ENCODE measurements at regions not wholly inside any gene's neighbourhood (a gene's known extent, or its start where the extent isn't known, plus 50 kb on each side); places are given as distances from the start of the nearest gene placed in this dataset.
"Not testable (repeated sequence)": the region's sequence is repeated elsewhere in the genome, so short reads cannot be mapped to it uniquely, and the experiment has no call there.

DNA sequence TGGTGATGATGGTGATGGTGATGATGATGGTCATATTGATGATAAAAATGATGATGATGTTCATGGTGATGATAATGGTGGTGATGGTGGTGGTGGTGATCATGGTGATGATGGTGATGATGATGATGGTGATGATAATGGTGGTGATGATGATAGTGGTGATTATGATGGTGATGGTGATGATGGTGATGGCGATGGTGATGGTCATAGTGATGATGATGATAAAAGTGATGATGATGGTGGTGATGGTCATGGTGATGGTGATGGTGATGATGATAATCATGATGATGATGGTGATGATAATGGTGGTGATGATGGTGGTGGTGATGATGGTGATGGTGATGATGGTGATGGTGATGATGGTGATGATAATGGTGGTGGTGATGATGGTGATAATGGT lies 478.7 kb downstream of the TYW1 start:
- no peak for DNase-seq (ENCODE audit: low spot score)

DNA sequence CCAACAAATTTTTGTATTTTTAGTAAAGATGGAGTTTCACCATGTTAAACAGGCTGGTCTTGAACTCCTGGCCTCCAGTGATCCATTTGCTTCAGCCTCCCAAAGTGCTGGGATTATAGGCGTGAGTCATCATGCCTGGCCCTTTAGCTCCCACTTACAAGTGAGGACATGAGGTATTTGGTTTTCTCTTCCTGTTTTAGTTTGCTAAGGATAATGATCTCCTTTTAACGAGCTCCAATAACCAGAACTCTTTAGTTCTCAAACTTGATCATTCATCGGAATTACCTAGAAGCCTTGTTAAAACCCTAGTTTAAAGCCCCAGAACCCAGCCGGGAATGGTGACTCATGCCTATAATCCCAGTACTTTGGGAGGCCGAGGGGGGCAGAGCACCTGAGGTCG lies 481.4 kb downstream of the TYW1 start:
- DNase-seq (ENCODE audit: low spot score) = no peak

DNA sequence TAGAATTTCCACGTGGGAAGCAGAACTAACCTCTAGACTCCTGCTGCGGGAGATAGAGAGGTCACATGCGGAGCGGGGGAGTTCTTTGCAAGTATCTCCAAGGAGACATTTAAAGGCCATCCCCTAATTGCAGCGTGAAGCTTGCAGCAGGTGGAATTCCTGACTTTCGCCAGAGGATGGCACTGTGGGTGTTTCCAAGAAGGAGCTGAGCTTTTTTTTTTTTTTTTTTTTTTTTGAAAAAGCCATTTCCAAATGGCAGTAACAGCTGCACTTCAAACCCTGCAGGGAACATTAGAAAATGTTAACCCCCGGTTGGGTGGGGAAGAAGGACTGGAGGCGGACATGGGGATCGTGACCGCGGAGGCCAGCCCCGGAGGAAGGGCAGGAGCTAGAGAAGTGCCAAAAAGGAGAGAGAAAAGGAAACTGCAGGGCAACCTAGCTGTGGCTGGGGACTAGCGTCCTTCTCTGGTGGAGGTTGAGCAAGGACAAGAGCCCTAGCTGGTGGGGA lies 487.7 kb downstream of the TYW1 start:
- peak; percentile 28 for DNase-seq (ENCODE audit: low spot score)

DNA sequence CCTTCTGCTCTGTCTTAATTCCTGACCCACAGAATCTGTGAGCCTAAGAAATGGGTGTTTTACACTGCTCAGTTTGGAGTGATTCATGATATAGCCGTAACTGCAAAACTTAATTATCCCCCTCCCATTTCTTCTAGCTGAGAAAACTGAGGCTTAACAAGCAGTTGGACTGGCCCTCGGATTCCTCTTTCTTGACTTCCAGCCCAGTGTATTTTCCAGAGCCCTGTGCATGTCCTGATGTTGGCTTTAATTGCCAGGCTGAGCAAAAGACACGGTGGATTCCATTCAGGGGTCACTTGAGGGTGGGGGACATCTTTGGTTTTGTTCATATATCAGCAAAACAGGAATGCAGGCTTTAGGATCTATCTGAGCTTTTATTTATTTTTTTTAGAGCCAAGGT lies 489.8 kb downstream of the TYW1 start:
- DNase-seq (ENCODE audit: low spot score) = no peak

DNA sequence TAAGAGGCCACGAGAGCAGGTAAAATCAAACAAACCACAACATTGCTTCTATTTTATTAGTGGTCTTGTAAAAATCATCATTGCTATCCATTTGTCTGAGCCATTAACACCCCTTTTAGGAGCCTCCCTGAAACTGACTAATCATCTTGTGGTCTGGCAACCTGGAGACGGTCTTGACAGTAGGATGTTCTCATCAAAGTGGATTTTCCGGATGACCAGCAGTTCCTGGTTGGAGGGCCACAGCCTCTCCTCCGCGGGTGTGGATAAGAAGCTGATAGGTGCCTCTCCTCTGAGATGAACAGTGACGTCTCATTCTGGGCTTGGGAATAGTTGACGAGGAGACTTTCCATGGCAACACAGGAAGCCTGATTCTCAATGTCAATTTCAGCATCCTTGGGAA lies 490.7 kb downstream of the TYW1 start:
- DNase-seq (ENCODE audit: low spot score) = no peak

DNA sequence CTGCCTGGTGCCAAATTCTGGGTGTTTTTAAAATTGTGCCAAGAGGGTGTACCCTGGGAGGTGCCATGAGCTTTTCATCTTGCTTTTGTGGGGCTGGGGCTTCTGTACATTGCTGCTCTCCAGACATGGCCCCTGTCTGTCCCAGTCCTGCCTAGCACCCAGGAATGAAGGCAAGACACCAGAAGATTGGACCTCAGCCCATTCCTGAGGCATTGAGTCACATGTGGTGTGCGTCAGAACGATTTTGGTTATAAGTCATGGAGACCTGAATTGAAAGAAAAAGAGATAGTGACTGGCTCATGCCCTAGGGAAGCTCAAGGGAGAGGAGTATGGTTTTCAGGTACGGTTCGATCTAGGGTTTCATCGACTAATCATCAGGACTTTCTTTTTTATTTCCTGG lies 493.2 kb downstream of the TYW1 start:
- DNase-seq (ENCODE audit: low spot score) = no peak

DNA sequence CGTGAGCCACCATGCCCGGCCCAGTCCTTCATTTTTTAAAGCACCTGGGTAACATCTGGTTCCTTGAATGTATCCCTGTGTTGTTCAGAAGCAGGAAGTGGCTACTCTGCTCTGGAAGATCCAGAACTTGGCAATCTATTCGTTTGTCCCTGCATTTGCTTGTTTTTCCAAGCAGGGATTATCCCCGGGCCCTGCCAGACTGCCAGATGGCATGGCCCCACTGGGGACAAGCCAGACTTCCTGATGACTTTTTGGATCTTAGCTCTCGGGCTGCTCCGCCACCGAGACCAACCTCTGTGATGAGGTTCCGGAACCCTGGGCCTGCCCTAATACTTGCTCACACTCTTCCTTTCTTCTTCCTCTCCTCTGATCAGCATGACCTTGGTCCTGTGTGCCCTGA lies 496.7 kb downstream of the TYW1 start:
- no peak for DNase-seq (ENCODE audit: low spot score)

DNA sequence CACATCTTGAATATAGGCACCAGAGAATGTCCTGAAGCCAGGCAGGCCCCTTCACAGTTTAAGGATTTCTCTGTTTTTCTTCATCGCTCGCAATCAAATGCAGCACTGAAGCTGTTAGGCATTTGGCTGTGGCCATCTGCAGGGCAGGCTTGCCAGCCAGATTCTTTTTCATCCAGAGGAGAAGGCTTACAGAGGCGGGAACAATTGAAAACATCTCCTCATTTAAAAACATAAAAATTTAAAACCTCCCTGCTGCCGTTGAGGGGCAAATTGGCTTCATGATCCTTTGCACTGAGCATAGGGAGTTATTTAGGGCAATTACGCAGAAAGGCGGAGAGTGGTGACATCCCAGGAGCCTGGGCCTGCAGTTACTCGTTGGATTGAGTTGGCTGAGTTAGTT lies 500.0 kb downstream of the TYW1 start:
- DNase-seq (ENCODE audit: low spot score) = no peak

DNA sequence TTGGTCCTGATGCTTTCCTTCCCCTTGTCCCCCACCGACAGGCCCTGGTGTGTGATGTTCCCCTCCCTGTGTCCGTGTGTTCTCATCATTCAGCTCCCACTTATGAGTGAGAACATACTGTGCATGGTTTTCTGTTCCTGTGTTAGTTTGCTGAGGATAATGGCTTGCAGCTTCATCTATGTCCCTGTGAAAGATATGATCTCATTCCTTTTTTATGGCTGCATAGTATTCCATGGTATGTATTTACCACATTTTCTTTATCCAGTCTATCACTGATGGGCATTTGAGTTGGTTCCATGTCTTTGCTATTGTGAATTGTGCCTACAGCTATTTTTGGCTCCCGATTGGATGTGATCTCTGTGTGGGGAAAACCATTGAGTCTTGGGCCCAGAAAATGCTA lies 501.3 kb downstream of the TYW1 start:
- not testable (repeated sequence) for DNase-seq (ENCODE audit: low spot score)

DNA sequence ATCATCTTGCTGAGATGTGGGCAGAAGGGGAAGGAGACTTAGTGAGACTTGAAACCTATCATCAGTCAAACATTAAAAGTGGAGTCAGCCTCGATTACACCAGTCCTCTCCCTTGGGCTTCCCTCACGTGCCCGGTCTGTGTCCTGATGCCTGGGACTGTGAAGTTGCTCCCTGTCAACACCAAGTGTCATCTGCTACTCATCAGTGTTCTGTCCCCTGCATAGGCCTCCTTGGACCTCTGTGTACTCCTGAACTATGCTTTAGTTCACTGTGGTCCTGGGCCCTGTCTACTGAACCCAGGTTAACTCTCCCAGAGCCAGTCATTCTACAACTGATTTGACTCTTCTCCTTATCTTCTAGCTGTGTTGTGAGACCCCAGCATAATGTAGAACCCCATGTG lies 506.3 kb downstream of the TYW1 start:
- no peak for DNase-seq (ENCODE audit: low spot score)

DNA sequence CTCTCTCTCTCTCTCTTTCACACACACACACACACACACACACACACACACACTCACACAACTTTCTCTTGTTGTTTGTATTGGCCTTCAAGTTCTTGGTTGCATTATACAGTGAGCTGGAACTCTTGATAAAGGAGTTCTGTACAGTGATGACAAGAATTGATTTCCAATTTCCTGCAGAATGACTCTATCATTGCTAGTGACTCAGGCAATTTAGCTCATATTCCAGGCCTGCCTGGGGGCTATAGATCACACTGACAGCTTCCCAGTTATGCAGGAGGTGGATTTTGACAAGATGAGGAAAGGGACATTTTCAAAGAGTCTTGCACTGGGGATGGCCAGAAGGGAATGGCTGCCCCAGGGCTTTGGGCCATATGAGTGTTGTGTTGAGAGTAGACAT lies 508.8 kb downstream of the TYW1 start:
- no peak for DNase-seq (ENCODE audit: low spot score)

DNA sequence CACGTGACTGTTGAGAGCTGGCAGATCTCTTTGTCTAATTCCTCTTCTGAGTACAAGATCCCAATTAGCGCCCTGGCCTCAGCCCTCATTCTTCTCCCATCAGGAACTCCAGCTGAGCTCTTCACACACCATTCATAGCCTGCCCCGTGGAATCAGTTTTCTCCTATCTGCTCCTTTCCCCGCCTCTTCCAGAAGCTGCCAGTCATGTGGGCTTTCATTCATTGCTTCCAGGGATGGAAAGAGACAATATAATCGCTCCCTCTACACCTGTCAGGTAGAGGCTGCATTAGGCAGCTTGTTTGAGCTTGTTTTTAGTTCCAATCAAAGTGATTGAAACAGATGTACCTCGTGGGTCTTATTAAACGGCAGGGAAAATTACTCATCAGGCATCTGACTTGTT lies 515.8 kb downstream of the TYW1 start:
- no peak for DNase-seq (ENCODE audit: low spot score)

DNA sequence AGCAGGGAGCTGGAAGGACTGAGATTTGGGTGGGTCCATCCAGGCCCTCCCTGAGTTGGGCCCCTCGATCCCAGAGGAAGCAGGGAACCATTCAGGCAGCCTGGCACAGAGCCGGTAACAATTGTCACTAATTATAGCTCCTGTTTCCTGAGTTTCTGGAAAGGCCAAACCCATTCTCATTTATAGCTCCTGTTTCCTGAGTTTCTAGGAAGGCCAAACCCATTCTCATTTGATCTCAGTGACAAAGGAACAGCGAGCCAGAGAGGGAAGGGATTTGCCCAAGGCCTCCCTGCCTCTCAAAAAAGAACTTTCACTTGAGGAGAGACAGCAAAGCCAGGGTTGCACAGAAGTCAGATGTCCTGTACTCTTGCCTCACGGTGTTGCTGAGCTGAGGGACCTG lies 521.9 kb downstream of the TYW1 start:
- DNase-seq (ENCODE audit: low spot score) = no peak

DNA sequence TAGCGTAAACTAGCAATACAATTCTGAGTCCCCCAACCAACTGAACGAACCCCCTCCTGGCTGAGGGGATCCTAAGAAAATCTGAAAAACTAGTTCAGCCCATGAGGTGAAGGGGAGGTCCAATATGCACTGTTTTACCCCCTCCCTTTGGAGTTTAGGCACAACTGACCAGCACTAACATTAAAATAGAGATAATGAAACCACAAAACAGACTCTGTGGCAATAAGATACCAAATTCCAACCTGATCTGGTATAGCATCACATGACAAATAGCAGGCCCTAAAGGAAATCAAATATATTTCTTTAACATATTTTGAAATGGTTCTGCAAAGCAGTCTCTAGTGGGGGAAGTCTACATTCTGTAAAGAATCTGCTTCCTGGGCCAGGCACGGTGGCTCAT lies 522.5 kb downstream of the TYW1 start:
- no peak for DNase-seq (ENCODE audit: low spot score)

DNA sequence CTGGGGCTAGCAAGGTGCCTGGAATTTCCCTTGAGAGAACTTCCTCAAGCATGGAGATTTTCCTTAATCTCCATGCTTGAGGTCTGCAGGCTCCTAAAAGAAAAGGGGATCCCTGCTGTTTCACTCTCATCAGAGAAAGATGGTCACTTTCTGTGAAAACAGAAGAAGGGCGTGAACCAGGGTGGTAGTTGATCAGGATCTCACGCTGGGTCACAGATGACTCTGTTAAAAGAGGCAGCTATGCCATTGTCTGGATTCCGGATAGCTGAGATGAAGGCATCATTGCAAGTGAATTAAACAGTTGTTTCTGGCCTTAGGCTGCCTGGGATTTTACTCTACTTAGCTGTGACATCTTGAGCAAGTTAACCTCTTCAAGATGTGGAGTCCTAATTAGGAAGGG lies 525.9 kb downstream of the TYW1 start:
- no peak for DNase-seq (ENCODE audit: low spot score)

DNA sequence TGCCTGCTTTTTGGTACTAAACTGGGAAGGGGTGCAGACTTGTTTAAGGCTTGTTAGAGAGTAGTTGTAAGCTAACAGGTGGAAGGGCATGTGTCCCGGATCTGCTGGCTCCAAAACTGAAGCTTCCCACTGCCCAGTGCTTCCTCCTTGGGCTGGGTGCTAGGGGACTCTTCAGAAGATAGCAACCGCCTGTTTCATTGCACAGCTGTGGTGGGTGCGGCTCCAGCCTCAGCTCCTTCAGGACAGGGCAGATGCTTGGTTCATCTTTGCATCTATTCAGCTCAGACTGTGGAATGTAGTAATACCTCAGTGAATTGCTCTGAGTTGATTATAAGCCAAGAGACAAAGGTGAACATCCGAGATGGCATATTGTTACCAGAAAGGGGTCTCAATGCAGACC lies 527.1 kb downstream of the TYW1 start:
- DNase-seq (ENCODE audit: low spot score) = no peak

DNA sequence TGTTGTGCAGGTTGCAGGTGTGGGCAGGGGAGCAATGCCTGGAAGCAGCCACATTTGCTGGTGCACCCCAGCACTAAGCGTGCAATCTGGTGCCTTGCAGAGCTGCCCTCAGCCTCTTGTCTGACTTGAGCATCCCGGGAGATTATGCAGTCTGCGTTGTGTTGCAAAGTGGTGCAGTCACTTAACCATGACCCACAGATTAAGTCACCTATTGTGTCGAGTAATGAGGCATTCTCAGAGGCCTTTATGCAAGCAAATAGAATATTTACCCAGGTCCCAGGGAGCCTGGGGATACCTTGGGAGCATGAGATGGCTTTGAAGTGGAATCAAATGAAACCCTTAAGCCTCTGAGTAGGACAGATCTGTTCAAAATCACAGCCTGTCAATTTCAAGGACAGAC lies 529.0 kb downstream of the TYW1 start:
- no peak for DNase-seq (ENCODE audit: low spot score)

DNA sequence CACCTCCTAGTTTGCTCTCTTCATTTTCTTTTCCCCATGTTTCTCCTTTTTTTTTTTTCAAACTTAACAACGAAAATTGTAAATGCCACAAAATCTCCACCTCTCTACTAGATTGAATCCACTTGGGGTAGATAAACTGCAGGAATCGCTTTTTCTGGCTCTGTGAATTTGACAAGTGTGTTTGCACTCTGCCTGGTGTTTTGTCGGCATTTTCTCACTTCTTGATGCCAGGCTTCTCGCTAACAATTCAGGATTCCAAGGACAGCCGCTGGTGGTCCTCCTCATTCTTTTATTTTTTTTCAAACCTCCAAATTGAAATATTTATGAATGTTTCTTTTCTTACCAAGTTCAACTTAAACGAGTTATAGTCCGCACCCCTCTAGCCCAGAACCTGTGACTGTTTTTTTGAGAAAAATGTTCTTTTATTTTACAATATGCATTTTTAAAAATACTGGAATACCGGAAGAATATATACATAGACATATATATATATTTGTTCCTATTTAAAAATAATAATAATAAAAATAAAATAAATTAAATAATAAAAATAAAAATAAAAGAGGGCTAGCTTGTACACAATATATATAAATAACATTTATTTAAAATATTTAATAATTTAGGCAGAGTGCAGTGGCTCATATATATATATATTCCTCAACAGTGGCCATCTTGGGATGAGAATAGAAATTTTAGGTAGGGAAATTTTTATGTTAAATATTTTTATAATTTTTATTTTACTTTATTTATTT lies 538.8 kb downstream of the TYW1 start:
- no peak for DNase-seq (ENCODE audit: low spot score)

DNA sequence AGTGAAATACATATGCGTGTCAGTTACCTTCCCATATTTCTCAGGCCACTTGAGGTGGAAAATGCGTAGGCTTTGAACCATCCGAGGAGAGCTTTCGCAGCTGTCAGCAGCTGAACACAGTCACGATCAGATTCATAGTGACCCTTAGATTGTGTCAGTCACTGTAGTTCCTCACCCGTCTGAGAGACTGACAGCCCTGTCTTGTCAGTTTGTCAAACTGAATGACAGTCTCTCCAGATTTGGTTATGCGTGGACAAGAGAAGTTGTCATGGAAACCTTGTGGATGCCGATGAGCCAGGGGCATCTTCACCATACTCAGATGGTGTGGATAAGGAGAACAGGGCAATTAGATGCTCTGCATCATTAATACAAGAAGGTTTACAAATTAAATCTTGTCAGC lies 546.3 kb downstream of the TYW1 start:
- no peak for DNase-seq (ENCODE audit: low spot score)

DNA sequence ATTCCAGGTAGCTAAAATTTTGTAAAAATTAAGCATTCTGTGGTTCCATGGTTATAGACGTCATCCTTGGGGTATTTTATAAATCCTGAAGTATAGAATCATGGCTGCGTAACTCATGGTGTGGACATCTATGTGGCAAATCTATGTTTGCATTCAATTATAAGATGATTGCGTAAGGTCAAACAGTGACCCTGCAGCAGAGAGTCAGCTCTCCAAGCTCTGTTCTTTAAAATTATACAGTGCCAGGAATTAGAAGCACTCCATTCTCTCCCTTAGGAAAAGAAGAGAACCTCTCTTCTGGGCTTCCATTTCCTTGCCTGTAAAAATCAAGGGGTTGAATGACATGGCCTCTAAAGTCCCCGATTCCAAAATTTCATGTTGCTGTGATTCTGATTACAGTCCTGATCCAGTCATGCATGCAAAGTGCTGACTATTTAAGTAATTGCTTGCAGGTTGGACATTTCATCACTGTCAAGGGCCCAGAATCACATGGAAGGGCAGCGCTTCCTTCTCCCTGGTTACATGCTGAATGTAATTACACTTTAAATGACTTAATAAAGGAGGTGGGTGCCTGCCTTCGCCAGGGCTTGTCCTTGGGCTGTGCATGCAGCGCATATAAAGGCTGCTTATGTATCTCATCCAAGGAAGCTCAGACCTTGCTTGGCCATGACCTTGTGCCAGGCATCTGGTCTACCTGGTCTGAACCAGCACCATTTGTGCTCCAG lies 550.7 kb downstream of the TYW1 start:
- no peak for DNase-seq (ENCODE audit: low spot score)

DNA sequence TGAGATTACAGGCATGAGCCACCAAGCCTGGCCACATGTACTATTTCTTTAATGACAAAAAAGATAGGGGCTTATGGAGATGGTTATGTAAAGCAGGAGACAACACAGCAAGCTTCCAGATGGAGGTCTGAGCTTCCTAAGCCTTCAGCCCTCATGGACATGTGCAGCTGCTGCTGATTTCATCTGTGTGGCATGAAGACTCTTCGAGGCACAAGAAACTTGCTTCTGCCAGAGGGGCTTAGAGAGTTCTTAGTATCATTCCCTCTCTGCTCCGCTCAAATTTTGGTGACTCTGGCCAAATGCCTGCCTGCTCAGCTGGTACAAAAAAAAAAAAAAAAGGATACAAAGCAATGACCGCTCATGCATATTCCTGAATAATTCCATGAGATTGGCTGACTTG lies 552.5 kb downstream of the TYW1 start:
- DNase-seq (ENCODE audit: low spot score) = no peak

DNA sequence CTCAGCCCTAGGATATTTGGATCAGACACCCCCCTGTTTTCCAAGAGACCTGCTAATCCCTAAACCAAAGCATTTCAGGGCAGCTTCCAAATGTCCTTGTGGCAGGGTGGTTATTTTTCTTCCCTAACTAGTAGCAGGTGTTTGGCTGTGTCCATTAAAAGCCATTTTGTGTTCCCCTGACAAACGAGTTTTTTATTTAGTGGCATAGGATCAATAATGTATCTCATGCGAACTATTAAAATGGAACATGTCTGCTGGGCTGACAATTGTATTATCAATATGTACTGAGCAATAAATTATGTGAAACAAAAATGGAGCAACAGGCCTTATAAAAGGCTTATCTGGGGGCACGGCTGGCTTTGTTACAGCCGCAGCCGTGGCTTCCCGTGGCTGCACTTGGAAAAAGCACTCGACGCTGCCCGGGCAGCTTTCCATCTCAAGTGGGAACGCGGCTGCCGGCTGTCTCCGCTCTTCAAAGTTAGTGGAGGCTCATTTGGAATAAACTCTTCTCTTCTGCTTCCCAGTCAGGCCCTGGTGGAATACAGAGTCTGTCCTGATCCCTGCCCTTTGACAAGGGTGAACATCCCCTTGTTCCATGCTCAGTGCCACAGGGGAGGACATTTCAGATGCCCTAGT lies 554.3 kb downstream of the TYW1 start:
- no peak for DNase-seq (ENCODE audit: low spot score)

DNA sequence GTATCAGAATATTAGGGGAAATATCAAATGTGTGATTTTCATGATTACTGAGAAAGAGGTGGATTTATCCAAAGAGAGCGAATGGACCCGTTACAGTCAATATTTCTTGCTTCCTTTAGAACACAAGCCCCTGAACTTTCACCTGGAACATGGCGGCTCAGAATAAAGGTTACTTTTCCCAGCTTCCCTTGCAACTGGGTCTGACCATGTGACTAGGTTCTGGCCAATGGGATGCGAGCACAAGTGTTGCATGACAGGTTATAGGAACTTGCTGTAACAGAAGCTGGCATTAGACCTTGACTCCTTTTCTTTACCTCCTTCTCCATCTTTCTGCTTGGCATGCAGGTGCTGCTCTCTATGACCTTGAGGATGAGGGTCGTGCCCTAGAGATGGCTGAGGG lies 556.1 kb downstream of the TYW1 start:
- DNase-seq (ENCODE audit: low spot score) = no peak
